GM18870 (cell line): ENCODE measurements at regions not wholly inside any gene's neighbourhood (a gene's known extent, or its start where the extent isn't known, plus 50 kb on each side); places are given as distances from the start of the nearest gene placed in this dataset.
"Not testable (repeated sequence)": the region's sequence is repeated elsewhere in the genome, so short reads cannot be mapped to it uniquely, and the experiment has no call there.

ENCODE experiments used
- ATAC-seq: cut with Tn5 transposase; IDR thresholded peaks from one replicate; pipeline ENCODE4 v1.9.1; 2021; ENCODE audit warnings: moderate library complexity; ENCODE audit not compliant: unreplicated experiment

GRCh38 chr7:153072806-153073205 lies 313.3 kb downstream of the ACTR3B start:
- no peak for ATAC-seq

DNA sequence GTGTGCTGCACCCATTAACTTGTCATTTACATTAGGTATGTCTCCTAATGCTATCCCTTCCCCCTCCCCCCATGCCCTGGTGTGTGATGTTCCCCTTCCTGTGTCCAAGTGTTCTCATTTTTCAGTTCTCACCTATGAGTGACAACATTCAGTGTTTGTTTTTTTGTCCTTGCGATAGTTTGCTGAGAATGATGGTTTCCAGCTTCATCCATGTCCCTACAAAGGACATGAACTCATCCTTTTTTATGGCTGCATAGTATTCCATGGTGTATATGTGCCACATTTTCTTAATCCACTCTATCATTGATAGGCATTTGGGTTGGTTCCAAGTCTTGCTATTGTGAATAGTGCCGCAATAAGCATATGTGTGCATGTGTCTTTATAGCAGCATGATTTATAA lies 316.7 kb downstream of the ACTR3B start:
- ATAC-seq = not testable (repeated sequence)

- no peak for ATAC-seq
Observed at GRCh38 chr7:153081496-153081895, 321.9 kb downstream of the ACTR3B start.

- no peak for ATAC-seq
Observed at GRCh38 chr7:153084278-153084677, 324.7 kb downstream of the ACTR3B start.

DNA sequence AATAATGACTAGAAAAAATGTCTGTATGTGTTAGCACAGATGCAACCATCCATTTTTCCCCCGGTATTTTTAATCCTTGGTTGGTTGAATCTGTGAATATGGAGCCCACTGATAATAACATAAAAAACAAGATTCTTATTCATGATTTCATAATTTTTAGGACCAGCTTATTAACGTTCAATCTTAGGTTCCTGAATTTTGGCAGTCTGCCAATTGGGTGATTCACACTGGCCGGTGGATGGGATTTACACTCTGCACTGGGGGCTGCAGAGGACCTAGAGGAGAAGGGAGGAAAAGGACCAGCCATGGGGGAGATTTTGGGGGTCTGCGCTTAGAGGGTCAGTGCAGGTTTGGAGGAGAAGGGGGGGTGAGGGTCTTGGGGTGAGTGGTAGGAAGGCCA lies 327.9 kb downstream of the ACTR3B start:
- ATAC-seq = no peak

- no peak for ATAC-seq
Observed at GRCh38 chr7:153088601-153089000, 329.0 kb downstream of the ACTR3B start.

- no peak for ATAC-seq
Observed at GRCh38 chr7:153090209-153090608, 330.7 kb downstream of the ACTR3B start.

DNA sequence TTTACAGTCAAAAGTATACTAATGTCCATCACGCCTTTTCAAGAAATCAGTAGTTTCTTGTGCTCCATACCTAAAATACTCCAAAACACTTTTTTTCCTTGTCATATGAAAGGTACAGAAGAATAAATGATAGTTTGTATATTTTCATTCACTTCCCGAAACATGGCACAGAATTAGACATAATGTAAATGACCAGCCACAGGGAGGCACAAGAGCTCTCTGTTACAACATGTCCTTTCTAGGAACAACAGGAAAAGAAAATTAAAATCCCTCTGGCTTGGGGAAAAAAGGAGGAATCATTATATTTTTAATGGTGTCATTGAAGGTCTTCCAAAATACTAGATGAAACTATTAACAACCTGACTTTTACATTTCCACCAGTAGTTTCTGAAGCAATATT lies 331.2 kb downstream of the ACTR3B start:
- no peak for ATAC-seq

DNA sequence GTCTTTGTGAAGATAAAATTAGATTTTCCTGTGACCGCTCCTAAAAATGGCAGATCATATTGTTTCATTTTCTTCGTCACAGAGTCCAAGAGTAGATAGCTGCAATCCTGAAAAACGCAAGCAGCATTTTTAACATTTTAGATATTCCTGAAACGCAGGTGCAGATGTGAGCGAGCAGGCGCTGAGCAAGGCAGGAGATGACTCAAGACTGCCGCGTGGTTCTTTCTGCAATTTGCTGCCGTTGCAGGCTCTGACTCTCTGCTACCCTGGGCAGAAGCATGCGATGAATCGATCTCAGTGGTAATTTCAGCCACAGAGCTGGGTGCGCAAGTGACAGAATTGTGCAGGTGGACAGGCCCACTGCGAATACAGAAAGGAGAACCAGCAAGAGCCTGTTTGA lies 331.9 kb downstream of the ACTR3B start:
- no peak for ATAC-seq

GRCh38 chr7:153097511-153098201 lies 338.1 kb downstream of the ACTR3B start:
- no peak for ATAC-seq

DNA sequence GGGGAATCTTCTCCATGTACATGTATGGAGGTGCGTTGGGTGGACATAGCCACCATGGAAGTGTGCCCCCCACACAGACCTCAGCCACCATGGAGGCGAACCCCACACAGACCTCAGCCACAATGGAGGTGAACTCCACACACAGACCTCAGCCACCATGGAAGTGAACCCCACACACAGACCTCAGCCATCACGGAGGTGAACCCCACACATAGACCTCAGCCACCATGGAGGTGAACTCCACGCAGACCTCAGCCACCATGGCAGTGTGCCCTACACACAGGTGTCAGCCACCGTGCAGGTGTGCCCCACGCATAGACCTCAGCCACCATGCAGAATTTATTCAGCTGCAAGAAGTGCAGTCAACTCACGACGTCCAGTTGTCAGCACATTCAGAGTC lies 339.7 kb downstream of the ACTR3B start:
- no peak for ATAC-seq

DNA sequence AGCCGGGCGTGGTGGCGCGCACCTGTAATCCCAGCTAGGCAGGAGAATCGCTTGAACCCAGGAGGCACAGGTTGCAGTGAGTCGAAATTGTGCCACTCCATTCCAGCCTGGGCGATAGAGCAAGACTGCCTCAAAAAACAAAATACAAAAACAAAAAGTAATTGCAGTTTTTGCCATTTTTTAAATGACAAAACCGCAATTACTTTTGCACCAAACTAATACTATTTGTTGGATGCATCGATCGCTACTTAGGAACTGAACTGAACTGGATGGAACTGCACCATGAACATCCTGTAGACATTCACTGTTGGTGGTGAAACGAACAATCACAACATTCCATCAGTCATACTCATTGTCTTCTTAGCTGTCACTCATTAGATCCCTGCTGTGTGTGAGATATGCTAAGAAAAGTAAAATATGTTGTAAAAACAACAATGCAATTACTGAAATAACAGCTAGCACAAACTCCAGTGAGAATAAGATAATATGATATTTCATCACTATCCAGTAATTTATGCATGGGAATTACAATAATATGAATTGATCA lies 341.2 kb downstream of the ACTR3B start:
- ATAC-seq = no peak

DNA sequence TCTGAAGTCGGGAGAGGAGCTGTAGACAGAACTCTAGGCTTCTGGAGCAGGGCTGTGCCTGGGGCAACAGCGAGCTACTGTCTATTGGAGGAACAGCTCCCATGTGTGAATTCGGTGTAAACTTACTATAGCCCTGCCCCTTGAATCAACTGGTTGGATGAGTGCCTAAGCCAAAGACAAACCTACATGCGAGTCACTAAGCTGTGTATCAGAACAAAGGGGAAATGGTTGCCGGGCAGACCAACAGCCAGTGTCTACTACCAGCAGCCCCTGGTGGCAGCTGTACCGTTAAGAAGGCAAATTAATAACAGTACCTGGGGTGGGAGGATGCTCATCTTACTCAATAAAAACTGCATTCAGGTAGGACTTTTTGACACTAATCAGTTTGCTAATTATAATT lies 343.6 kb downstream of the ACTR3B start:
- ATAC-seq = no peak

GRCh38 chr7:153107826-153108225 lies 348.3 kb downstream of the ACTR3B start:
- no peak for ATAC-seq

DNA sequence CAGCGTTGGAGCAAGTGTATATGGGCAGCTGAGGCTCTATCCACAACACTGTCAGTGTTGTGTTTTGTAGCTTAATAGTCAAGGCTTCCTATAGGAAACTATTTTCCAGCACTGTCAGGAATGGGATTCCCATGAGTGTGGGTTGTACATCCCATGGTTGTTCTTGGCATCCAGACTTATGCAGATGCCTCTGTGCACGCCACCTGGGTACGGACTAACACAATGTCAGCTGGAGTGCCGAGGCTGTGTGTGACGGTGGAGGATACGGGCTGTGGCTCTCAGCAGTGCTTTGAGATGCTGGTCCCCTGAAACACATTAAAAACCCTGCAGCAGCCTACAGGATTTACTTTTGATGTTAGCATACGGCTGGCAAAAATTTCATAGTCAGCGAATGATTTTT lies 350.0 kb downstream of the ACTR3B start:
- ATAC-seq = no peak

GRCh38 chr7:153110606-153111005 lies 351.1 kb downstream of the ACTR3B start:
- ATAC-seq = no peak

- ATAC-seq = not testable (repeated sequence)
Observed at GRCh38 chr7:153122255-153122654, 362.7 kb downstream of the ACTR3B start.

DNA sequence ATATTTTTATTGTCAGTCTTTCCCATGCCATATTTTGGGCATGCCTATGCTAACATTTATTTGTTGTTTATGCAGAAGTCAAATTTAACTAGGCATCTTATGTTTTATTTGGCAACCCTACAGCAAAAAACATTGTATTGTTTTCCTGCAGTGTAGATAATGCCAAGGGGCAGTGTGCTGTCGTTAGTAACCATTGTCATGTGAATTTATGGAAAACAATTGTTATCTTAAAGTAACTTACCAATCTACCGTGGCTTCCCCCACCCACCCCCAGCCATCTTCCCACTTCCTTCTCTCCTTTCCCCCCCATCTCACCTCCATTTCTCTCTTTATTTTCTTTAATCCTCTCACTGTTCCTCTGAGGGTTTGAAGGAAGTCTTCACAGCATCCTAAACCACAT lies 370.5 kb downstream of the ACTR3B start:
- ATAC-seq = no peak

- no peak for ATAC-seq
Observed at GRCh38 chr7:153151766-153152165, 392.2 kb downstream of the ACTR3B start.

- no peak for ATAC-seq
Observed at GRCh38 chr7:153152801-153153422, 393.4 kb downstream of the ACTR3B start.

DNA sequence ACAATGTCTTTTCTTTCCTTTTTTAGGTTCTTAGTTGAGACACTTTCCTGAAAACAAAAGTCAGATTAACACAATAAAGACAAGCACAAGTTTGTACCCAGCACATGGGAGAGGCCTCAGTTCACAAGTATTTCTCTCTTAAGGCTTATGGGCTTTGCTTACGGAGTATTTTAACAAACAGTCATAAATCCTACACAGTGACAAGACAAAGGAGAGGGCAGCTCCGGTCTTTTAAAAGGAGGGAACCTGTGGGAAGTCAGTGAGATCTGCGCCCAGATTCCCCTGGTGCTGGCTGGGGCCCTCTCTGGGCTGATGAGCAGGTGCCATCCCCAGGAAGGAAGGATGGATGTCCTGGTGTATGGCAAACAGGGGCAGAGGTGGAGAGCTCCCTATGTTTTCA lies 398.6 kb downstream of the ACTR3B start:
- ATAC-seq = no peak

GRCh38 chr7:153170287-153170686 lies 410.7 kb downstream of the ACTR3B start:
- no peak for ATAC-seq

DNA sequence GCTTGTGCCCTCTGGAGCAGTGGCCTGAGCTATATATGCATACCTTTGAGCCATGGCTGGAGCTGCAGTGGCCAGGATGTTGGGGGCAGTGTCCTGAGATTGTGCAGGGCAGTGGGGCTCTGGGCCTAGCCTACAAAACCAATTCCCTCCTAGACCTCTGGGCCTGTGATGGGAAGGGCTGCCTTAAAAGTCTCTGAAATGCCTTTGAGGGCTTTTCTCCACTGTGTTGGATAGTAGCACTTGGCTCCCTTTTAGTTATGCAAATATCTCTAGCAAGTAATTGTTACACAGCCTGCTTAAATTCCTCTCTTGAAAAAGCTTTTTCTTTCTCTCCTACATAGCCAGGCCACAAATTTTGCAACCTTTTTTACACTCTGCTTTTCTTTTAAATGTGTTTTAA lies 426.4 kb downstream of the ACTR3B start:
- ATAC-seq = no peak
